Skeletal muscle tissue (tissue), 3 donors: ENCODE measurements at regions not wholly inside any gene's neighbourhood (a gene's known extent, or its start where the extent isn't known, plus 50 kb on each side); places are given as distances from the start of the nearest gene placed in this dataset.
A peak's percentile ranks its signal among the peaks of the same experiment; 100 is the strongest.
"Not testable (repeated sequence)": the region's sequence is repeated elsewhere in the genome, so short reads cannot be mapped to it uniquely, and the experiment has no call there.

Experiments
- H3K27ac ChIP-seq: one replicate; pipeline ENCODE4 v1.7.0; 2013; ENCODE audit warnings: mild to moderate bottlenecking, low read depth, low read length, inconsistent platforms
- H3K27me3 ChIP-seq, 3 donors: one replicate each; pipeline ENCODE4 v1.7.0; 2013; ENCODE audit warnings: low read length in 3 of 3; ENCODE audit not compliant: control insufficient read depth in 3 of 3, insufficient read depth in 3 of 3
- H3K36me3 ChIP-seq, 3 donors: one replicate each; pipeline ENCODE4 v1.7.0; 2013; ENCODE audit warnings: low read length in 3 of 3; ENCODE audit not compliant: control insufficient read depth in 3 of 3, insufficient read depth in 3 of 3
- H3K4me1 ChIP-seq, 3 donors: one replicate each; pipeline ENCODE4 v1.7.0; 2013; ENCODE audit warnings: low read length in 3 of 3, mild to moderate bottlenecking in 3 of 3; ENCODE audit not compliant: control insufficient read depth in 3 of 3, insufficient read depth in 3 of 3
- H3K4me3 ChIP-seq, 3 donors: one replicate each; pipeline ENCODE4 v1.7.0; 2013; ENCODE audit warnings: low read length in 3 of 3
- H3K9ac ChIP-seq, 3 donors: one replicate each; pipeline ENCODE4 v1.7.0; 2013; ENCODE audit warnings: low read length in 3 of 3, mild to moderate bottlenecking in 3 of 3, moderate library complexity in 2 of 3, low read depth in 1 of 3
- H3K9me3 ChIP-seq, 3 donors: one replicate each; pipeline ENCODE4 v1.7.0; 2013; ENCODE audit warnings: low read length in 3 of 3; ENCODE audit not compliant: control insufficient read depth in 3 of 3
- donor health status: Osteomylitis.

DNA sequence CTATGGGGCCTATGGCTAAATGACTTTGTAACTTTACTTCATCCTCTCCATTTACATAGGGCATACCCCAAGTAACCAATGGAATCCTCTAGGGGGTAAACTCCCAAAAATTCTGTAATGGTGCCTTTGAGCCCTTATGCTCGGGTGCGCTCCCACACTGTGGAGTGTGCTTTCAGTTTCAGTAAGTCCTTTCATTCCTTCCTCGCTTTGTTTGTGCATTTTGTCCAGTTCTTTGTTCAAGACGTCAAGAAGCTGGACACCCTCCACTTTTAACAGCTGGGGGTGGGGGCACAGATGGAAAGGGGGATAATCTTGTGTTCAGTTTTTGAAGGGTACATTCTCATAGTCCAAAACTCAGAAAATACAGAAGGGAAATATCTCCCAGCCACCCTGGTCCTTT is 84.4 kb upstream of the C2CD4B start:
- peaks cover 0 to 6% (median 3%) of the 10 kb centered on the region in 3 donors for H3K27me3 ChIP-seq
- no peak overlapping the region for H3K9ac ChIP-seq

DNA sequence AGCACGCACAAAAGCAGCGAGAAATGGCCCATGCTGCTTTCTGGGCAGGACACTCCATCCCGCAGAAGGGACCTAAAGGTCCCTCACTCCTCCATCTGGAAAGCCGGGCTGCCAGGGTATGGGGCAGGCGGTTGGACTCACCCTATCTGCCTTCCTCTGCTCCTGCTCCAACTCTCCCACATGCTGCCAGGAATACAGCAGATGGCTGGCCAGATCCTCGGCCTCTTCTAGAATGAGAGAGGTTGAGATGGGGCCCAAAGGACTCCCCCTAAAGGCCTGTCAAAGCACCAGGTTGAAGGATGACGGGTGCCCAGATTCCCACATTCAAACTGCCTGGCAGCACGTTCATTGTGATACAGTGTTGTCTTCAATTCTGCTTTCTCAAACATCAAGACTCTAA is 85.1 kb upstream of the C2CD4B start:
- Histone ChIP-seq H3K4me1 (no peaks in the 10 kb centered on the region), H3K9me3 (no peaks in the 10 kb centered on the region), H3K27me3 (peaks cover 0 to 6% (median 3%) of the 10 kb centered on the region in 3 donors), H3K9ac (no peak overlapping the region), H3K36me3 (no peaks in the 10 kb centered on the region), H3K27ac (no peak overlapping the region), H3K4me3 (no peak overlapping the region)

More for the DNA sequence above, 84.4 kb upstream of the C2CD4B start:
- Histone ChIP-seq H3K4me1 (no peaks in the 10 kb centered on the region), H3K27ac (no peak overlapping the region), H3K4me3 (no peak overlapping the region), H3K36me3 (no peaks in the 10 kb centered on the region), H3K9me3 (no peaks in the 10 kb centered on the region)

- no peak overlapping the region for H3K4me3 ChIP-seq
- H3K9ac ChIP-seq = no peak overlapping the region
- H3K36me3 ChIP-seq = no peaks in the 10 kb centered on the region
- no peak overlapping the region for H3K27ac ChIP-seq
- no peaks in the 10 kb centered on the region for H3K9me3 ChIP-seq
- peaks cover 0 to 6% (median 3%) of the 10 kb centered on the region in 3 donors for H3K27me3 ChIP-seq
- no peaks in the 10 kb centered on the region for H3K4me1 ChIP-seq
Observed at GRCh38 chr15:62250978-62251377, 85.9 kb upstream of the C2CD4B start.

DNA sequence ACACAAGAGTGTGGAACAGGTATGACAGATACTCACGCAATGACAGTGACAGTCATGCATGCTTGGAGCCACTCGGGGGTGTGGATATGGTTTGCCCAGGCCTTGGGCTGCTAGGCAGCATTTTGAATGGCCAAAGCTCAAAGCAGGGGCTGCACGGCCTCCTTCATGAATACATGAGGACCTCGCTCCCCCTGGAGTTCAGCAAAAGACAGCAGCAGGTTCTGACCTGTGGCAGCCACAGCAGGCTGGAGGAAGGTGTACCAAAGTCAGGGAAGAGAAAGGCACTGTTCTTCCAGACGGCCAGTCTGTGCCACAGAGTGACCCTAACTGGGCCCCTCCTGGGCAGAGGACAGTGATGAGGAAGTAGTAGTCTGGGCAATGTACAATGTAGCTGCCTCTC is 88.2 kb upstream of the C2CD4B start:
- Histone ChIP-seq H3K4me1 (no peaks in the 10 kb centered on the region), H3K4me3 (no peak overlapping the region), H3K9ac (no peak overlapping the region), H3K27me3 (peaks cover 0 to 6% (median 1%) of the 10 kb centered on the region in 3 donors), H3K36me3 (no peaks in the 10 kb centered on the region), H3K27ac (no peak overlapping the region), H3K9me3 (no peaks in the 10 kb centered on the region)

DNA sequence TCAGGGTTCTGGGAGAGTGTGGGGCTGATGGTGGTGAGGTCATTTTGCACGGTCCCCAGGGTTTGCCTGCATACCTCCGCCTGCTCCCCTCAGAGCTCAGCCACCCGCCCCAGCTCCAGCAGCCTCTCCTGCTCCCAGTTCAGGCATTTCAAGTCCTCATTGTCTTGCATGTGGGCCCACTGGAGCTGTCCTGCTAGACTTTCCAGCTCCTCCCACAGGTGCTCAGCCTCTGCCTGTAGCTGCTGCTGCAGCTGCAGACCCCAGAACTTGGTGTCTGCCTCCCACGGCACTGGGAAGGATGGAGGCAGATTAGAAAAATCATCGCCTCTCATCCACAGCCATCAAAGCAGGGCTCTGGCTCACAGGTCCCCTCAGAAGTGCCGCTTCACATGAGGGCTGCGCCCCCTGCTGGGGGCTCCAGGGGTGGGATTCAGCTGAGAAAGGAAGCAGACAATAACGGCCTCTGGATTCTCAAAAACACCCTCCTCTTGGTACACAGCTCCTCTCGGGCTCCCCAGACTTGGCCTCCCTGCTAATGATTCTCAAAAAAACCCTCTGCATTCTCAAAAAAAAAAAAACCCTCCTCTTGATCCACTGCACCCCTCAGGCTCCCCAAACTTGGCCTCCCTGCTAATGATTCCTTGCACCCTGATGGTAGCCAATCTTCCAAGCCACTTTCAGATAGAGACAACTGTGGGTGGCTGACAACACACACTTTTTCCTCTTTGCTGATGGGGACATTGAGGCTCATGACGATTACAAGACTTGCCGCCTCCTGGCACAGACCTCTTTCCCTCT is 89.3 kb upstream of the C2CD4B start:
- Histone ChIP-seq H3K27me3 (peaks cover 0 to 6% (median 0%) of the 10 kb centered on the region in 3 donors), H3K4me1 (no peaks in the 10 kb centered on the region), H3K9ac (no peak overlapping the region), H3K36me3 (no peaks in the 10 kb centered on the region), H3K27ac (no peak overlapping the region), H3K4me3 (no peak overlapping the region), H3K9me3 (no peaks in the 10 kb centered on the region)

DNA sequence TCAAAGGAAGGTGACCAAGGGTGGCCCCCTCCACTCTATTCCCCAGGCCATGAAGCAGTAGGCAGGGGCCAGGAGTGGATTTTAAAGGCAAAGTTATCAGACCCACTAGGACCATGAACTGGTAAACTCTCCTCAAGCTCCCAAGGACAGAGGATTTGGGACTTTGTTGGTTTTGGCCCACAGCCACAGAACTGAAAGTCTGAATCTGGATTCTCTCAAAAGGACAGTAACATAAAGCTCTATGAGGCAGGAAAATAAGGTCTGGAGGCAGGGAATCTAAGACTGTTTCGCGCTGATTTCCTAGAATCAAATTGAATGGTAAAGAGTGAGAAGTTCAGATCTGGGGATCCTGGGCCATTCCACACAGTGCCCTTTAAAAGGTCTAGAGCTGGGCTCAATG is 91.3 kb upstream of the C2CD4B start:
- H3K4me1 ChIP-seq, H3K4me3 ChIP-seq, H3K9ac ChIP-seq, H3K27ac ChIP-seq, H3K27me3 ChIP-seq, H3K9me3 ChIP-seq, H3K36me3 ChIP-seq: not testable (repeated sequence)

DNA sequence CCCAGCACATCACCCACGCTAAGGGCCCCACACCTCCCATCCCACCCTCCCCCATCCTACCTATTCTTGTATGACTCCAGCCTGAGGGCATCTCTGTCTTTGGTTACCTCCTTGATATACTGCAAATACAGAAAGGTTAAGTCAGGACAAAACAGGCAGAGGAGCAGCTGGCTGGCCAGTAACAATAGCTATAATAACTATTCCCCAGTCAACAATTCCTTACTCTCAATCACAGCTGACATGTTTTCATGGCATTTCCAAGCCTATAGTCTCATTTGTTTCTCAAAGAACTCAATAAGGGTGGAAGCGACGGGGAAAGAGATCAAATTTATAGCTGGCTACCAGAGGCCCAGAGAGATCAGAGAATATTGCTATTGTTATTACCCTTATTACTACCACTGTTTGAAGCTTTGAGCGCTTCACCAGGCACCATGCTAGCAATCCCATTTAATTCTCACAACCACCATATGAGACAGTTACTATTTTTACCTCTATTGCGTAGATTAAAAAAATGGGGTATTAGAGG is 93.0 kb upstream of the C2CD4B start:
- Histone ChIP-seq H3K9ac (no peak overlapping the region), H3K9me3 (peaks cover 4 to 12% (median 11%) of the 10 kb centered on the region in 3 donors), H3K27ac (no peak overlapping the region), H3K27me3 (peaks cover 0 to 2% (median 0%) of the 10 kb centered on the region in 3 donors), H3K36me3 (no peaks in the 10 kb centered on the region), H3K4me3 (no peak overlapping the region), H3K4me1 (no peaks in the 10 kb centered on the region)

DNA sequence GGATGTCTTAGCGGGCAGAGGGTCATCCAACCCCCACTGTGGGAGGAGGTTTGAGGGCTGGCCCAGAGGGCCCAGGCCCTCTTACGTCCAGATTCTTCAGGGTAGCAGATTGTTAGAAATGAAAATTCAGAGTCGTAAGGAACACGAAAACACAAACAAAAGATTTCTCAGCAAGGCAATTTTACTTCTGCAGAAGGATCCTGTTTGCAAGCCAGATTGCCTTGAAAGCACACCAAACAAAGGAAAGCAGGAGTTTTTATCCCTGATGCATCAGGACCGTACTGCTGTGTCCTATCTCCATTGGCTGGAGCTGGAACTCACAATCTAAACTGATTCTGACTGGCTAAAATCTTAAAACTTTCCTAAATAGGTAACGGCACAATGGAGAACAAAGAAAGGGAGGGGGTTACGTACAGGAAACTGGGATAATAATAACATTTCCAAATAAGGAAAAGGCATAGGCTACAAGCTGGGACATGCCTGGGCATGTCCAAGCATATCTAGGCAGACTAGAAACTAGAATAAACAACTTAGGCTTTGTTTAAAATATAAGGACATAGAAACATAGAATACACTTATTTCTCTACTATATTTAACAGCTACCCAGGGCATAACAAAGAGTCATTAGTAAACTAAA is 97.3 kb upstream of the C2CD4B start:
- no peak overlapping the region for H3K9ac ChIP-seq
- H3K4me3 ChIP-seq = no peak overlapping the region
- H3K27me3 ChIP-seq = no peaks in the 10 kb centered on the region
- no peak overlapping the region for H3K27ac ChIP-seq
- no peaks in the 10 kb centered on the region for H3K36me3 ChIP-seq
- H3K4me1 ChIP-seq = no peaks in the 10 kb centered on the region
- peaks cover 11 to 16% (median 13%) of the 10 kb centered on the region in 3 donors for H3K9me3 ChIP-seq

- H3K4me3 ChIP-seq = no peak overlapping the region
- no peaks in the 10 kb centered on the region for H3K4me1 ChIP-seq
- no peaks in the 10 kb centered on the region for H3K36me3 ChIP-seq
- no peaks in the 10 kb centered on the region for H3K27me3 ChIP-seq
- H3K9me3 ChIP-seq = peaks cover 12 to 19% (median 17%) of the 10 kb centered on the region in 3 donors
- no peak overlapping the region for H3K9ac ChIP-seq
- H3K27ac ChIP-seq = no peak overlapping the region
Observed at GRCh38 chr15:62264196-62264595, 99.1 kb upstream of the C2CD4B start.

DNA sequence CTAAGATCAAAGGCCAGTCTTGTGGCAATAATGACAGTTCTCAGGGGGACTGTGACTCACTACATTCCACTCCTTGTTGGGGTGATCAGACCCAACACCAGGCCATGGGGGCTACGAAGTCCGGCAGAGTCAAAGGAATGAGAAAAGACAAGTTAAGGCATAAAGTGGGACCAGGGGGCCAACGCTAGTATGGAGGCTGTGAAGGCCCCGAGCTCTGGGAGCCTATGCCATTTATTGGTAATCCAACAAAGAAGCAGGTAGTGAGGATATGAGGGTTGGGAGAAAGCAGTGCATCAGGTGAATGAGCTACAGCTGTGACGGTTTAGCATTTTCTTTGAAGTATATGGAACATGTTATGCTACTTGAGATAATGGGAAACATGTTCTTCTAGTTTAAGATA is 104.4 kb upstream of the C2CD4B start:
- peak overlapping the region in 1 of 3 donors; percentile 41 for H3K4me3 ChIP-seq
- no peaks in the 10 kb centered on the region for H3K4me1 ChIP-seq
- no peaks in the 10 kb centered on the region for H3K36me3 ChIP-seq
- no peaks in the 10 kb centered on the region for H3K27me3 ChIP-seq
- peaks cover 6 to 17% (median 12%) of the 10 kb centered on the region in 3 donors for H3K9me3 ChIP-seq
- no peak overlapping the region for H3K27ac ChIP-seq
- H3K9ac ChIP-seq = no peak overlapping the region
